Suppressor macrophage treated with lipopolysaccharide for 1 hour (primary cell): ENCODE measurements at regions not wholly inside any gene's neighbourhood (a gene's known extent, or its start where the extent isn't known, plus 50 kb on each side); places are given as distances from the start of the nearest gene placed in this dataset.

ENCODE experiments used
- DNase-seq, 3 donors: peaks; one replicate each; pipeline ENCODE4 v3.0.0-alpha.2; 2020 to 2022

GRCh38 chr2:204331988-204332387 lies 213.3 kb upstream of the PARD3B start:
- DNase-seq = no peak

DNA sequence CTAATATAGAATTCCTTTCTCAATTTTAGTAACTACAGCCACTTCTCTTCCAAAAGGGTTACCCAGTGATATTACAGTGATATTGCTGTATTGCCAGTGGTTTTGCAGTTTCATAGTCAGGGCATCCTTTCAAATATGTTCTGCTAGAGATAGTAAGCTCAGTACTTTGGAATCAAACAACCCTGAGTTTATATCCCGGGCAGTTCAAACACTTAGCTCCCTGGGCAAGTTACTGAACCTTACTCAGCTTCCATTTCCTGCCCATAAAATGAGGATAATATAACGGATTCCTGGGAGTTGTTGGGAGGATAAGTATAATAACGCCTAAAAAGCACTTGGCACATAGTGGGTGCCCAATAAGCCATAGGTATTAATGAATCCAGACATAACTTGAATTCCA lies 212.6 kb upstream of the PARD3B start:
- DNase-seq = no peak

DNA sequence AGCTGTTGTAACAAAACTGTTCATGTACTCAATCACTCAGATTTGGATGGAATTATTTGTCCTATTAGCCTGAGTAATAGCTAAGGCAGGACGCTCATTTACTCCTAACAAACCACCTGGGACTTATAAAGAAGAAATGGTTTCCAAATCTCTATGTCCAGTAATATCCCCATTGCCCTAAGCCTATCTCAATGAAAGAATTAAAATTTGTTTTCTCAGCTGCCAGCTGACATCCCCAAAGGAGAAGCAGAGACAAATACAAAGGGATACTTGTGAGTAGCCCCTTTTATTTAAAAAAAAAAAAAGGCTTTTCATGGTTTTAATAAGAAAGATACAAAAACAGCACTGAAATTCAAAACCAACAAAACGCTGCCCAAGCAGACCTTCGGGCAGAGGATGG lies 211.4 kb upstream of the PARD3B start:
- no peak for DNase-seq

DNA sequence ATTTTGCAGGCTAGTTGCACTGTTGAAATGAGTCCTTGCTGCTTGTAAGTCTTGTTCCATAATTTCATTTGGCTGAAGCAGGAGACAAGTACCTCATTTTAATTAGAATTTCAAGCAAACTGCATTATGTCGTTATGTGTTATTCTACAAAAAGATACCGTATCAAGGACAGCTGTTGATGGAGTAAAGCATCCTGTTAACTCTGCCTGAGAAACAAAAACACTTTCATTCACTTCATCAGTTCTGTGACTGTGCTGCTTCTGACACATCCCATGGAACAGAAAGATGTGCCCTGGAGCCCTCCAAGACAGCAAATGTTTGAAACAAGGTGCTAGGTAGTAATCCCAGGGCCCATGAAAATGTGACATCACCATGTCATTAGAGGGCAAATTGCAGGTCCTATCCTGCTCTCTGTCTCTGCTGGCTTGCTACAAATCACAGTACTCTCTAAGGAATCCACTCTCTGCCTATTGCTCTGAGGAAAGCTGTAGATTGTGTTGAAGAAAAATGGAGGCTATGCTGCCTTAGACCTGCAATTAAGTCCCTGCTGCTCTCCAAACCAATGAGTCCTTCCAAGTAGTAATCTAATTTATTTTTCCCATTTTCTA lies 209.7 kb upstream of the PARD3B start:
- DNase-seq = no peak

GRCh38 chr2:204336153-204336744 lies 209.0 kb upstream of the PARD3B start:
- DNase-seq = no peak

DNA sequence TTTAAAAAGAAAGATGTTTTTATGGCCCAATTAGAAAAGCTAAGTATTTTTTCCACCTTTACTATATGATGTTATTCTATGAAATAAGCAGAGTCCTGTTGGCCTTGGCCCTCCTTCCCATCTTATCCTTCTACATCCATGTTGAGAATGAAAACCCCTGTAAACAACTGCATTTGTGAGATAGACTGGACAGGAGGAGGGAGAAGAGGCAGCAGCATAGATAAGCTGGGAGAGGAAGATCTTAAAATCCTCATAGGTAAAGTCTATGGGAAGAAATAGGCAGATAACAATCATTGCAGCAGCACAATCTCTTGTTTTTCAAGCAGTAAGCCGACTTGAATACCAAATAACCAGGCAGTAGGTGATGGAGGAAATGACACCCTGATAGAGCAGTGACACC lies 207.6 kb upstream of the PARD3B start:
- no peak for DNase-seq

- no peak for DNase-seq
These were observed 206.0 kb upstream of the PARD3B start for GRCh38 chr2:204339212-204339715.

DNA sequence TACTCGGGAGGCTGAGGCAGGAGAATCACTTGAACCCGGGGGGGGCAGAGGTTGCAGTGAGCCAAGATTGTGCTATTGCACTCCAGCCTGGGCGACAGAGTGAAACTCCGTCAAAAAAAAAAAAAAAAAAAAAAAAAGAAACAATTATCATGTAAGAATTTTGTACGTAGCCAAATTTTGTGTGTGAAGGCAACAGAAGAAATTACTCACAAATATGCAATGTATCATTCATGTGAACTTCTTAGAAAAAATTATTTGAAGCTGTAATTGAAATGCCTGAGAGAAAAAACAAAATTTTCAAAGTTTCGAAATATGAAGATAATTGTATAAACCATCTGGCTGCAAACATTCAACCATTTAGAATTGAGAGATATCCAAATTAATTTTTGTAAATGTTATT lies 204.8 kb upstream of the PARD3B start:
- no peak for DNase-seq

DNA sequence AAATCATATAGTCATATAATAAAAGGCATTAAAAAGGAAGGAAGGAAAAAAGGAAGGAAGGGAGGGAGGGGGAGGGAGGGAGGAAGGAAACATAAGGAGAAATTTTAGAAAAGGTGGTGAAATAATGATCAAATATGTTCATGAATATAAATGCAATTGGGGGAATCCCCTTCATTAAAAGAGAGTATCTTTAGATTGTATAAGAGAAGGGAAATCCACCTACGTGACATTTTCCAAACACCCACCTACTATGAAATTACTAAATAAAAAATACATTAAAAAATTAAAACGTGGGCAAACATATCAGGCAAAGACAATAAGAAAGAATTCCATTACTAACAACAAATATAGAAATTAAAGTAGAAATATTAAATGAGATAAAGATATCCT lies 203.4 kb upstream of the PARD3B start:
- DNase-seq = no peak

DNA sequence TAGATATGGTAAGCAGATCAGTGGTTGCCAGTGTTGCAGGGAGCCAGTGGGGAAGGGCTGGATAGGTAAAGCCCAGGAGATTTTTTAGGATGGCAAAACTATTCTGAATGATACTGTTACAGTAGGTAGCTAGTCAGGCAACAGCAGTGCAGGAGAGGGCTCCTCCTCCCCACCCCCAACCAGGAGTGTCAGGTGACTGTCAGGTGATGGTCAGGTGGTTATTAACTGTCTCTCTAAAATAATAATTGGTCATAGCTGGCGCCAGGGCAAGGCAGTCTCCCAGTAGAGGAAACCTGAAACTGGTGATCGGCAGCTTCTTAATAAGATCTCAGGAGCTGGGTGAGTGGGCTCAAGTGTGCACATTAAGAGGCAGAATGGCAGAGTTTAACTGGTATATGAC lies 201.6 kb upstream of the PARD3B start:
- DNase-seq = no peak

DNA sequence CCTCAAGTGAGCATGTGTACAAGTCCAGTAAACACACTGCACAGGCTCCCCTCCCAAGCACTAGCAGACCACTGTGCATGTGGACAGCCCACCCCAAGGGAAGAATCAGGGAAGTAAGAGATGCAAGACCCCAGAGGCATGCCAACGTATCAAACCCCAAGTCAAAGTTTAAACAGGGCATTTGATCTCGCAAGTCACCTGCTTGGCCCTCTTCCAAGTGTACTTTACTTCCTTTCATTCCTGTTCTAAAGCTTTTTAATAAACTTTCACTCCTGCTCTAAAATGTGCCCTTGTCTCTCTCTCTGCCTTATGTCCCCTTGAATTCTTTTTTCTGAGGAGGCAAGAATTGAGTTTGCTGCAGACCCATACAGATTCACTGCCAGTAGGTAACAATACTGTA lies 201.2 kb upstream of the PARD3B start:
- DNase-seq = no peak

- no peak for DNase-seq
These were observed 198.4 kb upstream of the PARD3B start for GRCh38 chr2:204346906-204347305.

DNA sequence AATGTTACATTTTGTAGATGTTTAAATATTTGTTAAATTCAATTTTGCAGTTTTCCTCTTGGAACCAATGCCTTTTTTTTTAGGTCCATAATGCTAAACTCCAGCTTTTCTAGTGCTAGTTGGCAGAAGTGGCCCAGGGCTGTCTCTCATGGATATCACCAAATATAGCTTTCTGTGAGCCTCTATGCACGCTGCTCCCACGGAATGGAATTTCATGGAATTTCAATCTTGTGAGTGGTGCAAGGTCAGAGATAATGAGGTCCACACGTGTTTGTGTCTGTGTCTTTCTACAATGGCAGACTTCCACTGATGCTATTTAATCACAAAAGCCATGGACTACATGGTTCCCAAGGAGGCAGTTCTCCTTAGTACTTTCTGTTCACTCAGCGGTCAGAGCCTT lies 191.5 kb upstream of the PARD3B start:
- no peak for DNase-seq

GRCh38 chr2:204354442-204354856 lies 190.8 kb upstream of the PARD3B start:
- DNase-seq = no peak

DNA sequence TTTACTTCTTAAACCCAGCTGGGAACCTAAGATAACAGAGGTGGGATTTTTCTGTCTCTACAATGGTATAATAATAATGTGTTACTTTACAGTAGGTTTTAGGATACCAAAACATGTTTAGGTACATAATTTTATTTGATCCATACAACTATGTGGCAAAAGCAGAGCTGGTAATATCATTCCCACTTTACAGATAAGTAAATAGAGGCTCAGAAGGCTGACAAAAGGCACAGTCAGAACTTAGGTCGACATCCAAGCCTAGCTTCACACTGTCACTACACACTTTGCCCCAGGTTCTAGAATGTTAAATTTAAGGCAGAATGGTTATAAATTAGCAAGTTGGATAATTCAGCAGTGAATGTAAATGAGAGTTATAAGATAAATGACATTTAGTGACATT lies 189.6 kb upstream of the PARD3B start:
- DNase-seq = no peak

DNA sequence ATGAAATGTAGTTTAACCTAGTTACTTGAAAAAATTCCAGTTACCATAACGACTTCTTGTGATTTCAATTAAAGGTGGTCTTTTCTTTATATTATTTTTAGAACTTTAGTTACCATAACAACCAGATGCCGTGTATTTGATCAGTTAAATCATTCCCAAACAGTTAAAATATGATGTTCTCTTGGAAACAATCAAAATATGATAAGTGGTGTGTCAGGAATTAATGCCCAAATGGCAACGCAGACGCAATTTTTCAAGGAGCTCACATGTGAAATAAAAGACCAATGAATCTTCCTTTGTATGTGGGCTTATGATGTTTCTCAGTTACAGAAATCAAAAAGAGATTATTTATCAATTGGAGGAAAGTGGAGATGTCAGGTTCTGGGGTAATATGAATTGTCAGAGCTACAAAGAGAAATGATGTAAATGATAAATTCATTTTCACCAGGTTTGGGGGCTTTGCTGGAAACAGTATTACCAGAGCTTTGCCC lies 189.1 kb upstream of the PARD3B start:
- no peak for DNase-seq

GRCh38 chr2:204357286-204357685 lies 188.0 kb upstream of the PARD3B start:
- no peak for DNase-seq

GRCh38 chr2:204359076-204359475 lies 186.2 kb upstream of the PARD3B start:
- no peak for DNase-seq

- DNase-seq = peak in 1 of 3 donors; percentile 1
These were observed 184.9 kb upstream of the PARD3B start for GRCh38 chr2:204360218-204361007.

GRCh38 chr2:204361738-204362137 lies 183.5 kb upstream of the PARD3B start:
- no peak for DNase-seq

DNA sequence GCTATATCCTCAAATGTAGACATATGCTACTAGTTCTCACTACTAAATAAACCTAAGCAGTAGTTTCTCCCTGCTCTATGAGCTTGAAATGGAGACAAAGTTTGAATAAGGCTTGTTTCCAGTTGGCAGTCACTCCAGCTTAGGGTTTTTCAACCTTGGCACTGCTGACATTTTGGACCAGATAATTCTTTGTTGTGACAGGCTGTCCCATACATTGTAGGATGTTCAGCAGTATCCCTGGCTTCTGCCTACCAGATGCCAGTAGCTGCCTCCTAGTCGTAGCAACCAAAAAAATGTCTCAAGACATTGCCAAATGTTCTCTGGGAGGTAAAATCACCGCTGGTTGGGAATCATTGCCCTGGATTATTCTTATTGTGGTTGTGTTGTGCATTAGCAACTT lies 182.7 kb upstream of the PARD3B start:
- DNase-seq = no peak

- DNase-seq = no peak
These were observed 181.8 kb upstream of the PARD3B start for GRCh38 chr2:204363513-204363912.

GRCh38 chr2:204364860-204365535 lies 180.3 kb upstream of the PARD3B start:
- DNase-seq = no peak
